ENCODE measurements at regions not wholly inside any gene's neighbourhood (a gene's known extent, or its start where the extent isn't known, plus 50 kb on each side); places are given as distances from the start of the nearest gene placed in this dataset.

DNA sequence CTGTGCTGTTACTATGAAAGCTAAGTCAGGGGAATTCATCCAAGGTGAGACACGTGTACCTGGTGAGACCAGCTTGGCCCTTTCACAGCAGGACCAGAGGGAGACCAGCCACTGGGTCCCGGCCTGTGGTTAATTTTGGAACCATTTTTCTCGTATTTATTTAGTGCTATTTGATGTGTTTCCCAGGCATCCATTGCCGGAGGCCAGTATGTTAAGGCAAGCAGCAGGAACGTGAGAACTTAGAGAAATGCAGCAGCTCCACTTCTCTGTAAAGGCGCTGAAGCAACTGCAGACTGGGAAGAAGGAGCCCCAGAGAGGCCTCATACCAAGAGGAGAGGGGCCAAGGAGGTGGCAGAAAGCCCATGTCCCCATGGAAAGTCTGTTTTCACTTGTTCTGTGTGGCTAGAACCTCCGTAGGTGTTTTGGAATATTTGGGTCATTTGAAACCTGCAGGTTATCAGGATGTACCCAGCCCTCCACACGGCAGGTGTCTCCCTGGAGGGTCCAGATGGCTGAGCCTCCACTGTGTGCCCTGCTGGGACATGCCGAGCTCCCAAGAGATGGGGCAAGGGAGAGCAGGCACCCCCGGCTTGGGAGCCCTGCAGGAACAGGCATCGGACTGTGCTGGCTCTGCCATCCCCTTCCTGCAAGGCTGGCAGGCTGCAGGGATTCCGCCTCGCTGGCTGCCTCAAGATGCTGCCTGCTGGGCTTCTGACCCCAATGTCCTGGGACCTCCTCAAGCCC, 256.0 kb upstream of the RAB6C start:
- Histone ChIP-seq H2AFZ (ENCODE audit: low read depth, low read length) (no peak overlapping the region), H3K79me2 (ENCODE audit: control insufficient read depth, insufficient read depth, low read length) (no peaks in the 10 kb centered on the region), H3K27me3 (ENCODE audit: control insufficient read depth in 2 of 2, insufficient read depth in 2 of 2, low read length in 2 of 2) (peaks cover 3 to 26% of the 10 kb centered on the region in 2 experiments; a peak in 4 of 5 replicates), H3K9ac (ENCODE audit: insufficient read depth in 1 of 2, low read depth in 2 of 2, low read length in 2 of 2) (no peak overlapping the region; a peak in 1 of 4 replicates), H3K4me3 (no peak overlapping the region), H4K20me1 (replicated peaks; ENCODE audit: control insufficient read depth, insufficient read depth, low read length) (no peaks in the 10 kb centered on the region), H3K9me1 (ENCODE audit: control insufficient read depth, insufficient read depth, low read length) (peaks cover 3% of the 10 kb centered on the region), H3K4me2 (ENCODE audit: insufficient read depth, low read length) (no peak overlapping the region), H3K4me1 (replicated peaks in 1 of 2; ENCODE audit: control insufficient read depth in 2 of 2, insufficient read depth in 2 of 2, low read length in 2 of 2) (peaks cover 0 to 4% of the 10 kb centered on the region in 2 experiments; a peak in 1 of 5 replicates), H3K9me3 (replicated peaks; ENCODE audit: control insufficient read depth, insufficient read depth, low read depth, low read length) (no peaks in the 10 kb centered on the region), H3K27ac (ENCODE audit: extremely low read depth, low read depth, low read length) (no peak overlapping the region), H3K36me3 (ENCODE audit: control insufficient read depth, insufficient read depth, low read length) (no peaks in the 10 kb centered on the region)
- in situ Hi-C loops (cut with MboI), result no loop called here
- ATAC-seq (no peak), DNase-seq (ENCODE audit: extremely low read depth in 1 of 4, low spot score in 3 of 4) (no peak), FAIRE-seq (no peak)
- WGBS (ENCODE audit: insufficient coverage, low coverage, missing lambda C conversion rate), result 1% methylated on average over 13 of the region's 13 CpGs
- ChIA-PET POLR2A (no interaction called here), CTCF (ENCODE audit: low intra/inter-chr PET ratio) (no interaction called here)
- TF ChIP-seq ZNF551 (CRISPR knock-in tag; IDR thresholded peaks at IDR 0.05), result no peak
- TF ChIP-seq, protein P1, sequence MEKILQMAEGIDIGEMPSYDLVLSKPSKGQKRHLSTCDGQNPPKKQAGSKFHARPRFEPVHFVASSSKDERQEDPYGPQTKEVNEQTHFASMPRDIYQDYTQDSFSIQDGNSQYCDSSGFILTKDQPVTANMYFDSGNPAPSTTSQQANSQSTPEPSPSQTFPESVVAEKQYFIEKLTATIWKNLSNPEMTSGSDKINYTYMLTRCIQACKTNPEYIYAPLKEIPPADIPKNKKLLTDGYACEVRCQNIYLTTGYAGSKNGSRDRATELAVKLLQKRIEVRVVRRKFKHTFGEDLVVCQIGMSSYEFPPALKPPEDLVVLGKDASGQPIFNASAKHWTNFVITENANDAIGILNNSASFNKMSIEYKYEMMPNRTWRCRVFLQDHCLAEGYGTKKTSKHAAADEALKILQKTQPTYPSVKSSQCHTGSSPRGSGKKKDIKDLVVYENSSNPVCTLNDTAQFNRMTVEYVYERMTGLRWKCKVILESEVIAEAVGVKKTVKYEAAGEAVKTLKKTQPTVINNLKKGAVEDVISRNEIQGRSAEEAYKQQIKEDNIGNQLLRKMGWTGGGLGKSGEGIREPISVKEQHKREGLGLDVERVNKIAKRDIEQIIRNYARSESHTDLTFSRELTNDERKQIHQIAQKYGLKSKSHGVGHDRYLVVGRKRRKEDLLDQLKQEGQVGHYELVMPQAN (IDR thresholded peaks at IDR 0.05; ENCODE audit: borderline replicate concordance), result no peak
- no peak for TF ChIP-seq CBX1 (IDR thresholded peaks at IDR 0.05; ENCODE audit: low read depth)
- no peak for TF ChIP-seq NR2F6 (CRISPR knock-in tag; IDR thresholded peaks at IDR 0.05)
- TF ChIP-seq SUPT5H (IDR thresholded peaks at IDR 0.05), result no peak
- no peak for TF ChIP-seq FOXJ2 (tag; IDR thresholded peaks at IDR 0.05)
- no peak for TF ChIP-seq ZNF133 (CRISPR knock-in tag; IDR thresholded peaks at IDR 0.05)
- no peak for TF ChIP-seq NCOA1 (IDR thresholded peaks at IDR 0.05; ENCODE audit: low read depth)
- TF ChIP-seq NFIX (CRISPR knock-in tag; IDR thresholded peaks at IDR 0.05; ENCODE audit: low read depth), result no peak
- TF ChIP-seq ZNF316 (IDR thresholded peaks at IDR 0.05), result no peak
- TF ChIP-seq POLR2G (IDR thresholded peaks at IDR 0.05; ENCODE audit: low read depth, low read length), result no peak
- no peak for TF ChIP-seq NFYB (IDR thresholded peaks at IDR 0.05; ENCODE audit: extremely low read depth, insufficient read length)
- no peak for TF ChIP-seq IRF2 (CRISPR knock-in tag; IDR thresholded peaks at IDR 0.05)
- no peak for TF ChIP-seq EP300 (IDR thresholded peaks at IDR 0.05; ENCODE audit: low read length)
- TF ChIP-seq, protein P2, sequence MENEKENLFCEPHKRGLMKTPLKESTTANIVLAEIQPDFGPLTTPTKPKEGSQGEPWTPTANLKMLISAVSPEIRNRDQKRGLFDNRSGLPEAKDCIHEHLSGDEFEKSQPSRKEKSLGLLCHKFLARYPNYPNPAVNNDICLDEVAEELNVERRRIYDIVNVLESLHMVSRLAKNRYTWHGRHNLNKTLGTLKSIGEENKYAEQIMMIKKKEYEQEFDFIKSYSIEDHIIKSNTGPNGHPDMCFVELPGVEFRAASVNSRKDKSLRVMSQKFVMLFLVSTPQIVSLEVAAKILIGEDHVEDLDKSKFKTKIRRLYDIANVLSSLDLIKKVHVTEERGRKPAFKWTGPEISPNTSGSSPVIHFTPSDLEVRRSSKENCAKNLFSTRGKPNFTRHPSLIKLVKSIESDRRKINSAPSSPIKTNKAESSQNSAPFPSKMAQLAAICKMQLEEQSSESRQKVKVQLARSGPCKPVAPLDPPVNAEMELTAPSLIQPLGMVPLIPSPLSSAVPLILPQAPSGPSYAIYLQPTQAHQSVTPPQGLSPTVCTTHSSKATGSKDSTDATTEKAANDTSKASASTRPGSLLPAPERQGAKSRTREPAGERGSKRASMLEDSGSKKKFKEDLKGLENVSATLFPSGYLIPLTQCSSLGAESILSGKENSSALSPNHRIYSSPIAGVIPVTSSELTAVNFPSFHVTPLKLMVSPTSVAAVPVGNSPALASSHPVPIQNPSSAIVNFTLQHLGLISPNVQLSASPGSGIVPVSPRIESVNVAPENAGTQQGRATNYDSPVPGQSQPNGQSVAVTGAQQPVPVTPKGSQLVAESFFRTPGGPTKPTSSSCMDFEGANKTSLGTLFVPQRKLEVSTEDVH (IDR thresholded peaks at IDR 0.05; ENCODE audit: low read depth, partially characterized antibody), result no peak
- no peak for TF ChIP-seq ZNF778 (CRISPR knock-in tag; IDR thresholded peaks at IDR 0.05)
- TF ChIP-seq MAZ (CRISPR knock-in tag; conservative IDR thresholded peaks at IDR 0.05 in 1 of 2, IDR thresholded peaks at IDR 0.05 in 1 of 2), result no peak
- intact Hi-C loops (cut with micrococcal nuclease), result no loop called here
- BruUV-seq (replicated peaks), result no TSS peak
